22Rv1 (cell line): ENCODE measurements at regions not wholly inside any gene's neighbourhood (a gene's known extent, or its start where the extent isn't known, plus 50 kb on each side); places are given as distances from the start of the nearest gene placed in this dataset.

Experiments
- H3K27ac ChIP-seq: fragments of 450-650 bp; 2 replicates; pipeline ENCODE4 v1.5.1; 2017
- CTCF ChIP-seq: fragments of 450-650 bp; IDR thresholded peaks from 2 replicates; pipeline ENCODE4 v1.5.1; 2017; ENCODE audit warnings: mild to moderate bottlenecking
- ZFX ChIP-seq: fragments of 450-650 bp; IDR thresholded peaks from 2 replicates; pipeline ENCODE4 v1.6.1; 2017; ENCODE audit warnings: antibody characterized with exemption, borderline replicate concordance

GRCh38 chr15:29401644-29402043 is 132.0 kb upstream of the NSMCE3 start:
- TF ChIP-seq ZFX (no peak), CTCF (no peak)
- H3K27ac ChIP-seq, result peak overlapping the region; percentile 66

GRCh38 chr15:29400701-29401100 is 131.1 kb upstream of the NSMCE3 start:
- TF ChIP-seq ZFX (no peak), CTCF (no peak)
- H3K27ac ChIP-seq, result peak overlapping the region; percentile 66

- H3K27ac ChIP-seq, result no peak overlapping the region
- TF ChIP-seq CTCF, result no peak
- TF ChIP-seq ZFX, result no peak
Measured at GRCh38 chr15:29398907-29399306, 129.3 kb upstream of the NSMCE3 start.

GRCh38 chr15:29396176-29396811 is 126.7 kb upstream of the NSMCE3 start:
- no peak for TF ChIP-seq CTCF
- no peak overlapping the region for H3K27ac ChIP-seq

- H3K27ac ChIP-seq, result no peak overlapping the region
- TF ChIP-seq ZFX (no peak), CTCF (no peak)
Measured at GRCh38 chr15:29393443-29393842, 123.8 kb upstream of the NSMCE3 start.

- TF ChIP-seq CTCF (no peak), ZFX (no peak)
- H3K27ac ChIP-seq, result no peak overlapping the region
Measured at GRCh38 chr15:29392358-29392757, 122.7 kb upstream of the NSMCE3 start.

GRCh38 chr15:29390051-29390450 is 120.4 kb upstream of the NSMCE3 start:
- no peak for TF ChIP-seq CTCF
- H3K27ac ChIP-seq, result no peak overlapping the region
